GM12878 (cell line): ENCODE measurements at regions not wholly inside any gene's neighbourhood (a gene's known extent, or its start where the extent isn't known, plus 50 kb on each side); places are given as distances from the start of the nearest gene placed in this dataset.

Source experiments
- JUNB ChIP-seq: IDR thresholded peaks from 2 replicates; pipeline ENCODE4 v1.6.1; 2016; ENCODE audit warnings: antibody characterized with exemption, mild to moderate bottlenecking
- NFYB ChIP-seq: IDR thresholded peaks from 2 replicates; pipeline ENCODE4 v1.6.1; 2011; ENCODE audit warnings: low read depth, mild to moderate bottlenecking, low read length, improper control_type of control experiment, moderate library complexity; ENCODE audit not compliant: insufficient read depth
- POLR2AphosphoS5 ChIP-seq: IDR thresholded peaks from 2 replicates; pipeline ENCODE4 v1.6.1; 2011; ENCODE audit warnings: mild to moderate bottlenecking, low read length, inconsistent platforms

DNA sequence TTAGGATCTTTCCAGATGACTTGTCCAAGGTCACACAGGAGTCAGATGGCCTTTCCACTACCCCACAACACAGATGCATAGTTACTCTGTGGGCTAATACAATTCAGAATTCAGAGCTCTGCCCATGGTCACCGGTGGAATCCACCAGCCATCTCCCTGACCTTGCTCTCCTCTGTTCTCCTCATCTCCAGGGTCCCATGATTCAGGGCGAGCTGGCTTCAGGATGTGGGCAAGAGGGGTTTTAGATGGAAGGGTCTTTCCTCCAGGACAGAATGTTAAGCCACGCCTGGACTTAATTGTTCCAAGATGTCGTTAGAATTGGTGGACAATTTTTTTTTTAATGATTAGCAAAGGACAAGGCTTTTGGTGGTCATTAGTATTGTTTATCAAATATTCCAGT lies 81.7 kb upstream of the LARP1 start:
- TF ChIP-seq NFYB (no peak), POLR2AphosphoS5 (no peak), JUNB (no peak)
